Stimulated activated CD4-positive, alpha-beta T cell treated with anti-CD3 and anti-CD28 coated beads, TNF-alpha, amount 100 ng/mL, for 4 hours (primary cell): ENCODE measurements at regions not wholly inside any gene's neighbourhood (a gene's known extent, or its start where the extent isn't known, plus 50 kb on each side); places are given as distances from the start of the nearest gene placed in this dataset.

Source experiments
- DNase-seq, 3 experiments: peaks; one replicate each; pipeline ENCODE4 v3.0.0-alpha.2; 2020; ENCODE audit warnings: low read depth in 3 of 3

- DNase-seq: no peak
Observed at GRCh38 chr10:111885046-111885445, 298.5 kb downstream of the GPAM start.

- no peak for DNase-seq
Observed at GRCh38 chr10:111885919-111886318, 297.6 kb downstream of the GPAM start.

- no peak for DNase-seq
Observed at GRCh38 chr10:111887266-111887665, 296.3 kb downstream of the GPAM start.

GRCh38 chr10:111890046-111890445 is 293.5 kb downstream of the GPAM start:
- no peak for DNase-seq

GRCh38 chr10:111916011-111916410 is 267.6 kb downstream of the GPAM start:
- no peak for DNase-seq

GRCh38 chr10:111921821-111922220 is 261.7 kb downstream of the GPAM start:
- DNase-seq: no peak

- no peak for DNase-seq
Observed at GRCh38 chr10:111923032-111923431, 260.5 kb downstream of the GPAM start.

GRCh38 chr10:111926286-111926685 is 257.3 kb downstream of the GPAM start:
- no peak for DNase-seq

GRCh38 chr10:111933937-111934336 is 249.6 kb downstream of the GPAM start:
- no peak for DNase-seq

- no peak for DNase-seq
Observed at GRCh38 chr10:111934931-111935330, 248.6 kb downstream of the GPAM start.

GRCh38 chr10:111936143-111936542 is 247.4 kb downstream of the GPAM start:
- DNase-seq: no peak

- DNase-seq: no peak
Observed at GRCh38 chr10:111944331-111944730, 239.2 kb downstream of the GPAM start.

- DNase-seq: no peak
Observed at GRCh38 chr10:111953949-111954348, 229.6 kb downstream of the GPAM start.

GRCh38 chr10:111954386-111954785 is 229.2 kb downstream of the GPAM start:
- DNase-seq: no peak

- no peak for DNase-seq
Observed at GRCh38 chr10:111956841-111957240, 226.7 kb downstream of the GPAM start.

GRCh38 chr10:111962951-111963350 is 220.6 kb downstream of the GPAM start:
- DNase-seq: no peak

GRCh38 chr10:111967116-111967515 is 216.4 kb downstream of the GPAM start:
- no peak for DNase-seq

- no peak for DNase-seq
Observed at GRCh38 chr10:111967547-111967946, 216.0 kb downstream of the GPAM start.

GRCh38 chr10:111968647-111969046 is 214.9 kb downstream of the GPAM start:
- DNase-seq: no peak

GRCh38 chr10:111970111-111970510 is 213.5 kb downstream of the GPAM start:
- DNase-seq: no peak

- no peak for DNase-seq
Observed at GRCh38 chr10:111972109-111972508, 211.5 kb downstream of the GPAM start.

- DNase-seq: no peak
Observed at GRCh38 chr10:111973306-111973705, 210.3 kb downstream of the GPAM start.

GRCh38 chr10:111973826-111974225 is 209.7 kb downstream of the GPAM start:
- no peak for DNase-seq

GRCh38 chr10:111974325-111974724 is 209.2 kb downstream of the GPAM start:
- no peak for DNase-seq

GRCh38 chr10:111976557-111976956 is 207.0 kb downstream of the GPAM start:
- no peak for DNase-seq
